Fibroblast of skin of scalp (primary cell): ENCODE measurements at regions not wholly inside any gene's neighbourhood (a gene's known extent, or its start where the extent isn't known, plus 50 kb on each side); places are given as distances from the start of the nearest gene placed in this dataset.
A peak's percentile ranks its signal among the peaks of the same experiment; 100 is the strongest.
"Not testable (repeated sequence)": the region's sequence is repeated elsewhere in the genome, so short reads cannot be mapped to it uniquely, and the experiment has no call there.

Experiments
- DNase-seq: peaks from one replicate; pipeline ENCODE4 v3.0.0-alpha.2; 2013

DNA sequence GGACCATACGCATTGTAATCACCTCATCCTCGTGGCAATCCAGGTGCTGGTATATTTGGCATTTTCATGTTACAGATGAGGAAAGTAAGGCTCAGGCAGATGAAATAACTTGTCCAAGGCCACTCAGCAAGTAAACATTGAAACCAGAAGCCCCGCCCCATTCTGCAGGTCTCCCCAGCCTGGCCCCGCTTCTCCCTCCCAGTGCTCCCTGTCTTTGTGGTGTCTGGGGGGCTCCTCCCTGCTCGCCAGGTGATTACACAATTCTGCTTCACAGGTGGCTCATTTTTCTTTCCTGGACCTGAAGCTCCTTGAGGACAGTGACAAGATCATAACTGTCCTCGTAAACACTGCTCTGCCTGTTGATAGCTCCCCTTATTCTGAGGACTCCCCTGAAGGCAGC, 531.5 kb upstream of the B3GAT1 start:
- no peak for DNase-seq

DNA sequence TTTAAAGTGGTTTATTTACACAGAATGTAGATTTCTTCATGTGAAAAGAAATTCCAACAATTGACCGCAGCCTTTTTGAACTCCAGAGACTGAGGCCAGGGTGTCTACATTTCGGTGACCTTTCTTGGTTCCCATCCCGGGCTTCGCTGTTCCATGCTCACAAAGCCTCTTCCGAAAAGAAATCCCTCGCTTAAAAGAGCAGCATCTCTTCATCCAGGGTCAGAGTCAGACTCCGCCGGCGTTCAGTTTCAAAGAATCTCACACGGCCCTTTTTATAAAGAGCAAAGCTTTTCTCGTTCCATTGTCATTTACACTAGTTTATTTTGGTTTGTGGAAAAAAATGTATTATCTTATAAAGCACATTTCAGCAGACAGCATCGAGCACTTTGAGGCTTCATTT, 530.6 kb upstream of the B3GAT1 start:
- no peak for DNase-seq

DNA sequence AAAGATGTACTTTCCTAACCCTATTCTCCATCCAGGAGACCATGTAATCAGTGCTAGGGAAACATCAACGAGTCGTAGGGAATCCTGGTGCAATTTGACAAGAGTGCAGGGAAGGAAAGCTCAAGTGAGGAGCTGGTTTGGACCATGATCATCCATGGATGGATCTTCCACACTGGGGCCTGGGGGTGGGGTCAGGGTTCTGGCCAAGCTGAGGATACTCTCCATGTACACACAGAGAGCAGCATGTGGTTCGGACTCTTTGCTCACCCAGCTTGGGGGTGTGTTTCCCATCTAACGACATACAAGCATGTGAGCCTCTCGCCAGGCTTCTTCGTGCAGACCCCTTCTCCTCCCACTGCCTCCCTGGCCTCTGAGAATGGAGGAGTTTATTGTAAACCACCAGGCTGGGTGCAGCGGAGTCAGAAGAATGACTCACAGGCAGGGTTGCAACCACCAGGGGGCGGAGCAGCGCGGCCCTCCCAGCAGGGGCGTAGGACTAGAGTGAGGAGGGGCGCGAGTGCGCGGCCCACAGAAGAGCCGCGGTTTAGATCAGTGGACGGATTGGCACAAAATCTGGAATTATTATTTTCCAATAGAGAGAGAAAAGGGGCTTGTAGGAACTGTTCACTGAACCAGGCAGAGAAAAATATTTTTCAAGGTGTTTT, 530.0 kb upstream of the B3GAT1 start:
- DNase-seq, result peak; percentile 52

DNA sequence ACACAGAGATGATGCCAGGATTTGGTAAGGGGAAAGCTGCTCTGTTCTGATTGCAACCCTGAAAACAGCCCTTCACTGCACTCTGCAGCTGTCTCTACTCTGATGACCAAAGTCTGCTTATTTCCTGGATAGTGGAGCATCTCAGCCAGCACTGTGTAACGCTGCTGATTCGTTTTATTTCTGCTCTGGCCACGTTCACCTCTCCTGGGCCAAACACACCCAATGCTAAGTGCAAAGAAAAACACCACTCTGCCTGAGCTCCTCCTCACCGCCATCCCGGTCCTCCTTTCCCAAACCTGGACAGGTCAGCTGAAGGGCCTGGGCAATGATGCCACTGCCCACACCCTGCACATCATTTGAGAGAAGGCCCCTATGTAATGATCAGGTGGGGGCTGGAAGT, 529.3 kb upstream of the B3GAT1 start:
- DNase-seq, result no peak

DNA sequence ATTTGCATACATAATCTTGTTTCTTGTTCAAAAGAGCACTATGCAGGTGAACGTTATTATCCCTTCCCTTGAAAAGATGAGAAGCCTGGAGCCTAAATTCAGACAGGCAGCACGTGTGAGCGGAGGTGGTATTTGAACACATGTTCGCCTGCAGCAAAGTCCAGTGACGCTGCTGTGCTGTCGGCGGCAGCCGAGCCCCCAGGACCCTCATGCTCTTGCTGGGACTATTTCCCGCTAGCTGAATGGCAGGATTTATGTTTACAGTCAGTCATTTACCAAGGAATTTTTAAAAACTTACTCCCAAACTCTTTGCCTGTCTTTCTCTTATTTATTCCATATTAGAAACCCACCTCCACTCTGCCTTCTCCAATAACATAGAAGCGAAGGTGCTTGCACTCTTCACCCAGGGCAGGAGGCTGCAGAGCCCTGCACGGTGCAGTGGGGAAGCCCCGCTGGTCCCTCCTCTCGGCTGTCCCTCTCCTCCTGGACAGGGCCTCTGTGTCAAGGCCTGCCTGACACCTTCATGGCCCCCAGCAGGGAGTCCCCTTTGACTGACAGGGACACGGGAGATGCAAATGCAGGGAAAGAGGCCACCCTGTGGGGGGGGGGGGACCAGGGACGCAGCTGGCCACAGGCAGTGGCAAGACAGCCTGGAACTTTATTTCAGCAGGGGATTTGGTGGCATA, 528.5 kb upstream of the B3GAT1 start:
- DNase-seq, result no peak

DNA sequence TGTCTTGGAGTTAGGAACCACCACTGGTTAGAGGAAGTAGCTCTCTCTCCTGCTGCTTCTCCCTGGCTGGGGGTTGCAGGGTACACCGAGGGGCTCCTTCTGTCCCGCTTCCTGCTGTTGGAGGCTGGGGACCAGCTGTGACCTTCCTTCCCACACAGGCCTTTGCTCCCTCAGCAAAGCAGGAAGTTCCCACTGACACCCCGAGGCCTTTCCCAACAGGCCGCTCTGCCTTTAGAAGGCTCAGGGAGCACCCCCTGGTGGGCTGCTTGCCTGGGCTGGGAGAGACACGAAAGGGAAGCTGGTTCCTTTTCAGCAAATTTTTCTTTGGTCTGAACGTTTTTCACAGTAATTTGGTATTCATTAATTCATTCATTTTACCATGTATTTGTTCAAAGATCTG, 527.9 kb upstream of the B3GAT1 start:
- peak; percentile 40 for DNase-seq

DNA sequence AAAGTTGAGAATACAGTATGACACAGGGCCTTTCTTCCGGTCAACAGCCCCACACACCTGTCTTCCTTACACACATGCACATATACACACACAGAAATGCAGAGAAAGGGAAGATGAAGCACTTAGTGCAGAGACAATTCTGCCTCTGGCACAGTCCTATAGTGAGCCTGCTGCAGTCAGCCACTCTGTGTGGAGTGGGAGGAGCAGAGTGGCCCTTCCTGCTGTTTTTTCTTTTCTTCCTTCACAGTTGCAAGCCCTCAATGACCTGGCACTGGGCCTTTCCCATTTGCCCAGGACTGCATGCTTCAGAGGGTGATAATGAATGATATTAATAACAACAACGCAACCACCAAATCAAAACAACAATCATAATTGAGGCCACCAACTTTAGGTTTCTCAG, 527.0 kb upstream of the B3GAT1 start:
- no peak for DNase-seq

DNA sequence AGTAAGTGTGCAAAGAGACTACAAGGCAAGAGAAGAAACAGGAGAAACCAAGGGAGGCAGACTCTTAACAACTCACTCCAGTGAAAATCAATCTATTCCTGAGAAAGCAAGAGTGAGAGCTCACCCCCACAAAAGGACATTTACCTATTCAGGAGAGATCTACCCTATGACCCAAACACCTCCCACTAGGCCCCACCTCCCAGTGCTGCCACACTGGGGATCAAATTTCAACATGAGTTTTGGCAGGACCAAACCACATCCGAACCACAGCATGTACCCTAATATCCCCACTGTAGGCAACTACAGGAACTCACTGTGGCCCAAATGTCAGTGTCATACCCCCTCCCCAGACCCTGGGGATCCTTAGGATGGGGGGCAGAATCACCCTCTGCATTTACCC, 526.2 kb upstream of the B3GAT1 start:
- no peak for DNase-seq

DNA sequence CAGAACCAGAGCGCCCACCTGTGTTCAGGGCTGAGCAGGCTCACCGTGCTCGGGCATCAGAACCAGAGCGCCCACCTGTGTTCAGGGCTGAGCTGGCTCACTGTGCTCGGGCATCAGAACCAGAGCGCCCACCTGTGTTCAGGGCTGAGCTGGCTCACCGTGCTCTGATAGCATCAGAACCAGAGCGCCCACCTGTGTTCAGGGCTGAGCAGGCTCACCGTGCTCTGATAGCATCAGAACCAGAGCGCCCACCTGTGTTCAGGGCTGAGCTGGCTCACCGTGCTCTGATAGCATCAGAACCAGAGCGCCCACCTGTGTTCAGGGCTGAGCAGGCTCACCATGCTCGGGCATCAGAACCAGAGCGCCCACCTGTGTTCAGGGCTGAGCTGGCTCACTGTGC, 525.2 kb upstream of the B3GAT1 start:
- not testable (repeated sequence) for DNase-seq

DNA sequence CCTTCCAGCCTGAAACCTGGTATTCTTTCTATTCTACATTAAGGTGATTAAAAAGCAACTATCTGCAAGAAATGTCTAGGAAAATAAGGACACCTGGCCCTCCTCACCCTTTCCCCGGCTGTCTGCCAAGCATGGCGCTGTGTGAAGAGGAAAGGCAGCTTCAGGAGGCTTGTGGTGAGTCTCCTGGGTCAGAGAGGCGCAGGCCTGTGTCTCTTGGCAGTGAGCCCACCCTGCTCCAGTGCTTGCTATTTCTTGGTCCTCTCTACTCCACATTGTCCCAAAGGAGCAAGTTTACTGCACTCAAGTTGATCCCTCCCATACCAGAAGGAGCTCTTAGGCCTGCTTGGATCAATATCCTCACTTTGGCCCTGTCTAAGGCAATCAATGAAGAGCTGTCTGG, 520.7 kb upstream of the B3GAT1 start:
- DNase-seq, result no peak

DNA sequence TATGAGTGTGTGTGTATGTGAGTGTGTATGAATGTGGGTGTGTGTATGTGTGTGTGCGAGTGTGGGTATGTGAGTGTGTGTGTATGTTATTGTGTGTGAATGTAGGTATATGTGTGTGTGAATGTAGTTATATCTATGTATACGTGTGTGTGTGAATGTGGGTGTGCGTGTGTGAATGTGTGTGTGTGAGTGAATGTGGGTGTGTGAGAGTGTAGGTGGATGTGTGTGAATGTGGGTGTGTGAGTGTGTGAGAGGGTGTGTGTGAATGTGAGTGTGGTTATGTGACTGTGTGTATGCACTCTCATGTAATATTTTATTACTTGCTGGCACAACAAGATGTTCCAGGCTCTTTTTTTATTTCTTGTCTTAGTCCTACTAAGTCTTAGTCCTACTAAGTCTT, 513.4 kb upstream of the B3GAT1 start:
- DNase-seq, result no peak

DNA sequence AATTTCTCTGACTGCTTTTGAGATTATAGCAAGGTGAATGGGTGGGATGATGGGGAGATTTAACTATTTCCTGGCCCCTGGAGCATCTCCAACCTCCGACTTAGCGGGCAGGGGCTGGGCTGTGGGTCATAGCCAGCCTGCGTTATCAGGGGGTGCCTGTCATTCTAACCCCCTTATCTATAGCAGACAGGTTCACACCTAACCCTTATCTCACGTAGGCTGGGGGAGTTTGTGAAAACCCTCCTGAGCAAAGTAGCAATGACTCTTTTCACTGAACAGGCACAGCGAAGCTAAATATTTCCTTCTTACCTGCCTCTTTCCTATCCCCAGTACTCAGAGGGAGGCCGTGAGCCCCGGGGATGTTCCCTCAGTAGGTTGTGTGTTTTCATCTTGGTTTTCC, 511.4 kb upstream of the B3GAT1 start:
- DNase-seq, result no peak

DNA sequence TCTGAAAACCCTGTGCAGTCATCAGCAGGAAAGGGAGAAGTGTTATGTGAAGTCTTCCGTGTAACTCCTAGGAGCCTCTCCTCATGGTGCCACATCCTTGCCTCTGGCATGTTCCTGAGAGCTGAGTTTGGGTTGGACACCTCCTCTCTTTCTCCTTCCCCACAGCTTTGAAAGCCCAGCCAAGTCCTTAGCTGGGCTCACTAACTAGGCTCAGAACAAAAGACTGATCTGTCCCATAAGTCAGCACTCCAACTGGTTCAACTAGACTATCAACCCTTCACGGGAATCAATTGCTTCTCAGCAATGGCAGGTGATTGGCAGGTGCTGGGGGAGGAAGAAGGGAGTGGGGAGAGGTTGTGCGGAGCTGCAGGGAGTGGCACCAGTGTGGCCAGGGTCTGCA, 509.9 kb upstream of the B3GAT1 start:
- DNase-seq, result no peak

DNA sequence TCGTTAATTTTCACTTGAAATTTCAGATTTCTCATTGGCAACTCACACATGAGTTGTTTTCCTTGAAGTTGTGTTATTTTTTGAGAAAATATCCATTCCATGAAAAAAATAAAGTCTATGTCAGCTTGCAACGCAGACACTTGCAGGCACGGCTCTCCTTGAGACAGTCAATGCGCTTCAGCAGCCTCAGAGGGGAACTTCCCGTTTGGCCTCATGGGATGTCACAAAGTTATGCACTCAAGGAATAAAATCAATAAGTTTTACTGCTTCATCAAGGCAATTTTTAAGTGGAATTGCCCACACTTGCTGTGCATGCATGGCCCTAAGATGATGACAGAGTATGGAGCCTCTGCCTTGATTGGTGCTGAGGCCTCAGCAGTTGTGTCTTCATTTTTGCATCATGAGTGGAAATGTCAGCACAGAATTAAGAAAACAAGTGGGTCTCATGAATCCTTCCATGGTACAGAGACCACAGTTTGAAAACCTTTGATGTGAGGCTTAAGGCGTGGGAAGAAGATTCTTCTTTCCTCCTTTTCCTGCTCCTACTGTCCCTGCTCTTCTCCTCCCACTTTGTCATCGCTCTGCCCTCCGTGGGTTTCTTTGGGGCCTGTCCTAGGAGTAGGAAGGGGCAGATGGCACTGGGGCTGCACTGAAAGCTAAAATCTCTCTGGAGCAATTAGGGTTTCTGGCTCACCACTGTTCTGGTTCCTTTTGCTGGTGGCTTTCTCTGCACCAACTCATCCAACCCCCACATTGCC, 509.0 kb upstream of the B3GAT1 start:
- no peak for DNase-seq

DNA sequence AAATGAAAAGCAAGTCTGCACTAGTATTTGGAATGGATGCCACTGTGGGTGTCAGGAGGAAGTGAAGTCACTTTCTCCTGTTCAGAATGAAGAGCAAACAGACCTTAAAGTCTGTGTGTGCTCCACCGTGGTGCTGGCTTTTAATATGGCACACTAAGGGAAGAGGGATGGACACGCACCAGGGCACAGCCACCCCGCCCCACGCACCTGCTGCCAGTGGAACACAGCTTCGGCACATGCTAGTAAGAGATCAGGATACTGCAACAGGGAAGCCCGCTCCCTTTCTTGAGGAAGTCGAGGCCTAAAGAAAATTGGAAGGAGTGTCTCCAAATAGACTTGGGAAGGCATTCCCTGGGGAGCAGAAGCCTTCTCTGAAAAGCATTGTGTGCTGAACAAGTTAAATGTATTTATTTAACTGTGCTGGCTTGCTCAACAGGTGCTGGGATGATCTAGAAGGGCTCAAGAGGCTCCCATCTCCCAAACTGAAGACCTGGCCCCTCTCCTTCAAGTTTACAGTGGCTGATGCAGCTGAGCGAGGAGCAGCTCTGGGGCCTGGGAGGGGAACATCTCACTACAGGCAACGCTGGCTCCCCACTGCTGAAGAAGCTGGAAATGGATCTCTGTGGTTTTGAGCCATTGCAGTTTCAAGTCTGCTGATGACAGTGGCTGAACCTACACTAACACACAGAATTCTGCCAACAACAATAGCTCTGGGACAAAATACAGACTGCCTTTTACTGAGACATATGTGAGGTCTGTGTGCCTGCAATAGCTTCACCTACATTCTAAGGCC, 504.6 kb upstream of the B3GAT1 start:
- DNase-seq, result peak; percentile 27

DNA sequence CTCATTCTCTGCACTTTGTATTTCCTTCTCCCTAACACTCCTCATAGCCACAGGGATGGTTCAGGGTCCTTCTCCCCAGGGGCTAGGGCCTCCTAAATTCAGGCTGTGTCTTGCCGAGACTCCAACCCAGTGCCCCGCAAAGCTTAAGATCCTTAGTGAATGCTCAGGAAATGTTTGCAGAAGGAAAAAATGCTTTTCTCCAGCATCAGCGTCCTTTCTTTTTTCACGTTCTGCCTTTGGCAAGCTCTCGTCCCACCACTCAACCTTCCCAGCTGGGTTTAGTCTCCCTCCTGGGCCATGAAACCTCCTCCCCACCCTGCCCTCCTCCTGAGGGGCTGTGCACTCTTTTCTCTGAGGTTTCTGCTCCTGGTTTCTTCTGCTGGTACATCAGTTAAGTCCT, 503.8 kb upstream of the B3GAT1 start:
- no peak for DNase-seq

DNA sequence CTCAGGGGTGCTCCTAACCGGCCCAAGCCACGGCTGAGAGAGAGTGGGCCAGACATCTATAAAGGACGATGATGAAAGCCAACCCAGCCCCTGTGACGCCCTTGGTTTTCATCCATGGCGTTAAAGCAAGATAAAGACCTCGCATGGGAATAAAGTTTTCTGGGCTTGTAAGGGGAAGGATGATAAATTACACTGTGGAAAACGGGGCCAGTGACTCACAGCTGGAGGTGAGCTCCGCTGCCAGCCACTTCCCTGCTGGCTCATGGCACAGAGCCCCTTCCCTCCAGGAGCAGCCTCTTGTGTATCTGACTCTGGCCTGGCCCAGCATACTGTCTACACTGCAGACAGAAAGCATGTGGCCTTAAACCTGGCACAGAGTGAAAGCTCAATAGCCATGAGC, 503.2 kb upstream of the B3GAT1 start:
- DNase-seq, result no peak

DNA sequence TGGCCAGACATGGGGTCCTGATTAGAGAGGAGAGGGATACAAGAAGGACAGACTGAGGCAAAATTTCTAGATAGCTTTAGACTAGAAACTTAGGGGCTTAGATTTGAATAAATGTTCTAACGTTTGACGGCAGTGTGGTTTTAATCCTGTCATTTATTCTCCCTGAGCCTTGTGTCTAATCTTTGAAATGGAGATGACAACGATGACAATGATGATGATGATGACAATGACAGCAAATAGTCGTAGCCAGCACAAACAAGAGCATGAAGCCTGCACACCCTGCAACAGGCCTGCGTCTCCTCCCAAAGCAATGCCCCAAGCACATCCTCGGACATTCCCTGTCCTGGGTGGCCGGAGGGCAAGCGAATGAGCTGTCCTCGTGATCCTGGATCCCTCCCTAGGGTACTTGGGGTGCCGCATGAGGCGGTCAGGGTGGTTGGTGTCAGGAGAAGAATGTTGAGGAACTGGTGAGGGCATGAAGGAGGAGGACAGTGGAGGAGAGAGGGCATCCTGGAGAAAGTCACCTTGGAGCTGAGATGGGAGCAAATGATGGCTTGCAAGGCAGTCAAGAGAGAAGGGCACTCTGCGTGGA, 502.1 kb upstream of the B3GAT1 start:
- DNase-seq, result no peak

DNA sequence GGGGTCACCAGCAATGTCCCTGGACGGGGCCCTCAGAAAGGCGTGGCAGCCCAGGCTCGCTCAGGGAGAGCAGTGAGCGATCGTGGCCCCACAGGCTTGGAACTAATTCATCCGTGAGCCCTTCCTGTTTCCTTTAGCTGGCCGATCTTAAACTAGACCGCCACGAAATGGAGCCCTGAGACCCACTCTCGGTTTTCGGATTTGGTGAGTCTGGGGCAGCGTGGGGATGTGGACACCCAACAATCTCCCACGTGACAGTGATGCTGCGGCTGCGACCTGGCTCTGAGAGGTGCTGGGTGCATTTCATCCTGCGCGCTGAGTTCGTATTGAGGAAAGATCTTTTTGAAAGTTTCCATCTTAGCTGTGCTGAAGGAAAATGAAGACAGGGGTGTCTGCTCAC, 501.3 kb upstream of the B3GAT1 start:
- no peak for DNase-seq

DNA sequence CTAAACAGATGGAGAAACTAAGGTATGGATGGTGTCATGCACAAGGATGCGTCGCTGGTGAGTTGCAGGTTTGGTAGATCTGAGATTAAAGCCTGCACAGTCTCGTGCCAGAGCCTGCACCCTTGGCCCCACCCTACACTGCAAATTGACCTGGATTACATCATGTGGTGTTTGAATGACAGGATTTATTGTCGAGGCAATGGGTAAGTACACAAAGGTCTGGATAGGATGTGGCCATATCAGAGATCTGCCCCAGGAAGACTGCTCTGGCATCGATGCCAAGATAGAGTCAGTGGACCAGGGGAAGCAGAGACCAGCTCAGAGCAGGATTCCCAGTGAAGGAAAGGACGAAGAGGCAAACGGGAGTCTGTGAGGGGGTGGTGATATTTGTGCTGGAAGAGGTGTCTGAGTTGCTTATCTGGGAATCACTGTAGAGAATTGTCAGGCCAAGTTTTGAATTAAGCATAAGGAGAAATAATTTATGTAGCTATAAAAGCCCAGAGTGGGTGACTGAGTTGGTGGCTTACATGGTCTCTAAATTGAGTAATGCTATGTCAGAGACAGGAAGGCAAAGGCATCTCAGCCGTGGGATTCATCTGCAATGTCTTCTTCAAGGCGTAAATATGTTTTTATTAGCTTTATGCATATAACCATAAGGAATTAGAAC, 499.6 kb upstream of the B3GAT1 start:
- DNase-seq, result no peak

DNA sequence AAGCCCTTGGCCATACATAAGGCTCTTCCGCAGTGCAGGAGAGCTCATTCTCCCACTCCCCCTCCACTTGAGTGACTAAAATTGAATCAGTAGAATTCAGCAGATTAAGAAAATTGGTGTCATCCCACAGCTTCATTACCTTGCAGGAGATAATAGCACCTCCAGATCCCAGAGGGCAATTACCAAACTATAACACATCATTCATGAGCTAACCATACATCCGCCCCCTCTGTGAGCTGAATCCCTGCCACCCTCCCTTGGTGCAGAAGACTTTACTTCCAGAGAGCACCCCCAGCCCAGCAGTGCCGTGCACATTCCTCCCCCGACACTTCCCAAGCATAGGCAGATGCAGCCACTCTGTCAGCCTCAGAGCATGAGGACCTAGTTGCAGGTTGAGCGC, 496.5 kb upstream of the B3GAT1 start:
- no peak for DNase-seq

DNA sequence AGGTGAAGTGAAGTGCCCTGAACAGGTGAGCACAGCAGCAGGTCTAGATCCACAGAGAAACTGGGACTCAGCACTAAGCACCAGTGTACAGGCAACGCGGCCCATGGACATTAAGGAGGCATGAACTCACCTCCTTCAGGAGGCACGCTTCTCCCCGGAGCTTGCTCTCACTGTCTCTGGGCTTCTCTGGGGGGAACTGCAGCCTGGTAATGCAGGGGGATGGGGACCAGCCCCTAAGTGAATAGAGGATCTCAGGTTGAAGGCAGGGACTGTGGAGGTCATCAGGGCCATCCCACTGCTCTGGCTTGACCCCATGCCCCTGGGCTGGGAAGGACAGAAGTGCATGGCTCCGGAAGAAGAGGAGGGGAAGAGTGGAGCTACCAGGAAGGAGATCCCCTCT, 495.6 kb upstream of the B3GAT1 start:
- no peak for DNase-seq
